Liver (tissue), 3 donors: ENCODE measurements at regions not wholly inside any gene's neighbourhood (a gene's known extent, or its start where the extent isn't known, plus 50 kb on each side); places are given as distances from the start of the nearest gene placed in this dataset.

ENCODE experiments used
- CTCF ChIP-seq: fragments of 150-350 bp; IDR thresholded peaks from 2 replicates; pipeline ENCODE4 v1.5.1; 2017; ENCODE audit warnings: improper control_type of control experiment, low read depth, low read length; ENCODE audit not compliant: missing input control
- EGR1 ChIP-seq, 2 donors: IDR thresholded peaks; 2 replicates each; pipeline ENCODE4 v1.6.1; 2016 to 2018; ENCODE audit warnings: antibody characterized with exemption in 2 of 2, low read depth in 2 of 2
- GABPA ChIP-seq, 2 donors: IDR thresholded peaks in 1 of 2; conservative IDR thresholded peaks in 1 of 2; 2 replicates each; pipeline ENCODE4 v1.6.1; 2016; ENCODE audit warnings: antibody characterized with exemption in 2 of 2, mild to moderate bottlenecking in 1 of 2, moderate library complexity in 1 of 2
- JUND ChIP-seq, 2 donors: IDR thresholded peaks; 2 replicates each; pipeline ENCODE4 v1.6.1; 2016; ENCODE audit warnings: antibody characterized with exemption in 2 of 2
- RAD21 ChIP-seq, 2 donors: IDR thresholded peaks; 2 replicates each; pipeline ENCODE4 v1.6.1; 2016; ENCODE audit warnings: antibody characterized with exemption in 2 of 2, mild to moderate bottlenecking in 2 of 2
- SP1 ChIP-seq: IDR thresholded peaks from 2 replicates; pipeline ENCODE4 v1.6.1; 2018; ENCODE audit warnings: antibody characterized with exemption, mild to moderate bottlenecking
- YY1 ChIP-seq: IDR thresholded peaks from 2 replicates; pipeline ENCODE4 v1.6.1; 2016; ENCODE audit warnings: antibody characterized with exemption, mild to moderate bottlenecking
- TF ChIP-seq, protein P1 (sequence below): IDR thresholded peaks from 2 replicates; pipeline ENCODE4 v1.6.1; 2016; ENCODE audit warnings: antibody characterized with exemption, mild to moderate bottlenecking
- TF ChIP-seq, protein P2 (sequence below): IDR thresholded peaks from 2 replicates; pipeline ENCODE4 v1.6.1; 2016; ENCODE audit warnings: antibody characterized with exemption
- donor health status: healthy.
- donor health status: healthy.

GRCh38 chr22:45065726-45066125 is 55.9 kb upstream of the PHF21B start:
- TF ChIP-seq CTCF (no peak), YY1 (no peak), RAD21 (IDR thresholded peaks at IDR 0.05) (no peak), GABPA (IDR thresholded peaks at IDR 0.05 in 1 of 2, conservative IDR thresholded peaks at IDR 0.05 in 1 of 2) (no peak), EGR1 (IDR thresholded peaks at IDR 0.05; ENCODE audit: low read depth in 2 of 2) (no peak), JUND (IDR thresholded peaks at IDR 0.05) (no peak), SP1 (no peak)
- TF ChIP-seq, protein P1, sequence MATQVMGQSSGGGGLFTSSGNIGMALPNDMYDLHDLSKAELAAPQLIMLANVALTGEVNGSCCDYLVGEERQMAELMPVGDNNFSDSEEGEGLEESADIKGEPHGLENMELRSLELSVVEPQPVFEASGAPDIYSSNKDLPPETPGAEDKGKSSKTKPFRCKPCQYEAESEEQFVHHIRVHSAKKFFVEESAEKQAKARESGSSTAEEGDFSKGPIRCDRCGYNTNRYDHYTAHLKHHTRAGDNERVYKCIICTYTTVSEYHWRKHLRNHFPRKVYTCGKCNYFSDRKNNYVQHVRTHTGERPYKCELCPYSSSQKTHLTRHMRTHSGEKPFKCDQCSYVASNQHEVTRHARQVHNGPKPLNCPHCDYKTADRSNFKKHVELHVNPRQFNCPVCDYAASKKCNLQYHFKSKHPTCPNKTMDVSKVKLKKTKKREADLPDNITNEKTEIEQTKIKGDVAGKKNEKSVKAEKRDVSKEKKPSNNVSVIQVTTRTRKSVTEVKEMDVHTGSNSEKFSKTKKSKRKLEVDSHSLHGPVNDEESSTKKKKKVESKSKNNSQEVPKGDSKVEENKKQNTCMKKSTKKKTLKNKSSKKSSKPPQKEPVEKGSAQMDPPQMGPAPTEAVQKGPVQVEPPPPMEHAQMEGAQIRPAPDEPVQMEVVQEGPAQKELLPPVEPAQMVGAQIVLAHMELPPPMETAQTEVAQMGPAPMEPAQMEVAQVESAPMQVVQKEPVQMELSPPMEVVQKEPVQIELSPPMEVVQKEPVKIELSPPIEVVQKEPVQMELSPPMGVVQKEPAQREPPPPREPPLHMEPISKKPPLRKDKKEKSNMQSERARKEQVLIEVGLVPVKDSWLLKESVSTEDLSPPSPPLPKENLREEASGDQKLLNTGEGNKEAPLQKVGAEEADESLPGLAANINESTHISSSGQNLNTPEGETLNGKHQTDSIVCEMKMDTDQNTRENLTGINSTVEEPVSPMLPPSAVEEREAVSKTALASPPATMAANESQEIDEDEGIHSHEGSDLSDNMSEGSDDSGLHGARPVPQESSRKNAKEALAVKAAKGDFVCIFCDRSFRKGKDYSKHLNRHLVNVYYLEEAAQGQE = no peak
- TF ChIP-seq, protein P2, sequence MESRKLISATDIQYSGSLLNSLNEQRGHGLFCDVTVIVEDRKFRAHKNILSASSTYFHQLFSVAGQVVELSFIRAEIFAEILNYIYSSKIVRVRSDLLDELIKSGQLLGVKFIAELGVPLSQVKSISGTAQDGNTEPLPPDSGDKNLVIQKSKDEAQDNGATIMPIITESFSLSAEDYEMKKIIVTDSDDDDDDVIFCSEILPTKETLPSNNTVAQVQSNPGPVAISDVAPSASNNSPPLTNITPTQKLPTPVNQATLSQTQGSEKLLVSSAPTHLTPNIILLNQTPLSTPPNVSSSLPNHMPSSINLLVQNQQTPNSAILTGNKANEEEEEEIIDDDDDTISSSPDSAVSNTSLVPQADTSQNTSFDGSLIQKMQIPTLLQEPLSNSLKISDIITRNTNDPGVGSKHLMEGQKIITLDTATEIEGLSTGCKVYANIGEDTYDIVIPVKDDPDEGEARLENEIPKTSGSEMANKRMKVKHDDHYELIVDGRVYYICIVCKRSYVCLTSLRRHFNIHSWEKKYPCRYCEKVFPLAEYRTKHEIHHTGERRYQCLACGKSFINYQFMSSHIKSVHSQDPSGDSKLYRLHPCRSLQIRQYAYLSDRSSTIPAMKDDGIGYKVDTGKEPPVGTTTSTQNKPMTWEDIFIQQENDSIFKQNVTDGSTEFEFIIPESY = no peak
